Activated gamma-delta T cell treated with Interleukin-2 at 50 U/mL for 16 hours (primary cell): ENCODE measurements at regions not wholly inside any gene's neighbourhood (a gene's known extent, or its start where the extent isn't known, plus 50 kb on each side); places are given as distances from the start of the nearest gene placed in this dataset.
A peak's percentile ranks its signal among the peaks of the same experiment; 100 is the strongest.

Experiments
- DNase-seq: peaks from one replicate; pipeline ENCODE4 v3.0.0-alpha.2; 2020

DNA sequence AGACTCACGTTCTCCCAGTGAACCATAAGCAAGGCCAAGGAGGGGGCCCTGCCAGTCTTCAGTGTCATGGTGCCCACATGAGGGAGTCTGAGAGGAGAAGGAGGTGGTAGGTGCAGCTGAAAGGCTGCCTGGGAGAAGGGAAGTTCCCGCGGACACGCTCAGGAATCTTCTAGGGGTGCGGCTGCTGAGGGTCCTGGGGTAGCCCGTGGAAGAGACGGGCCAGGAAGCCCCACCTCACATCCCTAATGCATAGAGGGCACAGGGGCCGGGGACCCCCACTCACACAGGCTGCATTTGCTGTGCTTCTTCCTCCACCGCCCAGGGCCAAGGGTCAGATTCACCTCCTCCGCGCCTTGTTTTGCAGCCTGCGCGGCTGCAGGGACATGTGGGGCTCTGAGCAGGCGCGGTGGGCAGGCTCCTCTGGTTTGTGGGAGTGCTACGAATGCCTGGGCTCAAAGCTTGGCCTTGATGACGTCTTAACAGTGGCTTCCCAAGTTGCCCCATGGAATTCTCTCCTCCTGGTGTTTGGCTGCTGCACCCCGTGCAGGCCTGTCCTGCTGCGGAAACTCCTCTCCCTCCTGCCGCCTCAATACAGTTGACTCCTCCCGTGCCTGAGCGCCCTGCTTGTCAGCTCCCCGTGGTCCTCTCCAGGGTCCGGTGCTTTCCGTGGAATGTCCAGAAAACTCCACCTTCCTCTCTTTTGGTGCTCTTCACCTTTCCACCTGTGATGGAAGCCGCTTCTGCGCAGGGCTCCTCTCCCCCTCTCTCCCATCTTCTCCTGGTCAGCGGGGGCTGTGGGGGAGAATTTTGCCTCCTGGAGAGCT is 95.7 kb downstream of the VAPA start:
- no peak for DNase-seq

DNA sequence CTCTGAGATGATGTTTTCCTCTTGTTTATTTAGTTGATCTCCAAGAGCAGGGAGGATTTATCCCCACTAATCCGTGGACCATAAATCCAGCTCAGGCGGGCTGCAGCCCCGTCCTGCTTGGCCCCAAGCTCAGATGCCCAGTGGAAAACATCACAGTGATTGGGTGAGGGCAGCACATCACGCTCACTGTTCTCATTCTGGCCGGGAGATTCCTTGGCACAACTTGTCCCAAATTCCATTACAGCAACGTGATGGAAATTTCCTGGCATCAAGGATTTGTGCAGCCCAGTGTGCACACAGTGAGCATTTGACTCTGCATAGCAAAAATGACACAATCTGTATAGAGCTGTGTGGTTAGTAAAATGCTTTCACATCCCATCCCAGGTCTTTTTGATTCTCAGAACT is 96.8 kb downstream of the VAPA start:
- no peak for DNase-seq

DNA sequence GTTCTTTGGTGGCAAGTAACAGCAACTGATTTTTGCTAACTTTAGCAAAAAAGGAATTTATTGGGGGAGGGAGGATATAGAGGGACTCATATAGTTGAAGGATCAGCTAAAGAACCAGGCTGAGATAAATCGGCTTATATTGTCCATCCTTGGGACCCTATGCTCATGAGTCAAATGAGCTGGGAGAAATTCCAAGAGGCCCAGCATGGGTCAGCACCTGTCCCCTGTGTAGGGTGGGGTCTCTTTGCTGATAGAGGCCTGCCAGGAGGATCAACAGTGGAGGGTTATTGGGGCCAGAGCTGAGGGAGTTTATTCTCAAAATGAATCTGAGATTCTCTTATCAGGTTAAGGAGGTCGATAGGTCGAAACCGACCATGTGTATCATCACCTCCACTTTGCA is 97.2 kb downstream of the VAPA start:
- DNase-seq = no peak

DNA sequence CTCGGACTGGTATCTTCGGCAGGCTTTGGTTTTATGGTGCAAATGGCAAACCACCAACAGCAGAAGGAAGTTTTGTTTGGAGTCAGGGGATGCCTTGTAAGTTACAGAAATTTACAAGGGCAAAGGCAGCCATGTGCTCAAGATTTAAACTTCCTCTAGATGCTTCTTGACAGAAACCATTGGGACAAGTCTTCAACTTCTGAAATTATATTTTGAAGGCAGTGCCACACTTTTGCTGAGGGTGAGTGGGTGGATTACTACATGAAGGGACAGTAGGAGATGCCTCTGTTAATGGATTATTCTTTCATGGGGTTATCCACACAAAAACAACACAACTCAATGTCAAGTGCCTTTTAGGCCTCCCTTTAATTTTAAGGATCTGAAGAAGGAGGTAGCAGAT is 97.9 kb downstream of the VAPA start:
- DNase-seq = no peak

DNA sequence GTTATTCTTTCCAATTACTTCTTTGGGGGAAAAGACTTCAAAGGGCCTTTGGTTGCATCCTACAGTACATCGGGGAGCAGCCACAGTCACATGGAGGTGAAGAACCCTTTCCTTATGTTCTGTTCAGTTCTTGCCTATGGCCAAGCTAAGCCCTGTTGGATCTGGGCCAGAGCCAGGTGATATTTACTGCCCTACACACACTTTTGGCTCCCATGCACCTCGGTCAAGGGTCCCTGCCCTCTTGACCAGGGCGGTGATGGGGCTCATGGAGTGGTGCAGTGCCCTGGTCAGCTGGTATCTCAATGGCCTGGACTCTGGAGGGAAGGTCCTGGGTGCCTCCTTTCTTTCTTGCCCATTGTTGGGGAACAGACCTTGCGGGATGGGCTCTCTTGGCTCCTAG is 98.7 kb downstream of the VAPA start:
- no peak for DNase-seq

DNA sequence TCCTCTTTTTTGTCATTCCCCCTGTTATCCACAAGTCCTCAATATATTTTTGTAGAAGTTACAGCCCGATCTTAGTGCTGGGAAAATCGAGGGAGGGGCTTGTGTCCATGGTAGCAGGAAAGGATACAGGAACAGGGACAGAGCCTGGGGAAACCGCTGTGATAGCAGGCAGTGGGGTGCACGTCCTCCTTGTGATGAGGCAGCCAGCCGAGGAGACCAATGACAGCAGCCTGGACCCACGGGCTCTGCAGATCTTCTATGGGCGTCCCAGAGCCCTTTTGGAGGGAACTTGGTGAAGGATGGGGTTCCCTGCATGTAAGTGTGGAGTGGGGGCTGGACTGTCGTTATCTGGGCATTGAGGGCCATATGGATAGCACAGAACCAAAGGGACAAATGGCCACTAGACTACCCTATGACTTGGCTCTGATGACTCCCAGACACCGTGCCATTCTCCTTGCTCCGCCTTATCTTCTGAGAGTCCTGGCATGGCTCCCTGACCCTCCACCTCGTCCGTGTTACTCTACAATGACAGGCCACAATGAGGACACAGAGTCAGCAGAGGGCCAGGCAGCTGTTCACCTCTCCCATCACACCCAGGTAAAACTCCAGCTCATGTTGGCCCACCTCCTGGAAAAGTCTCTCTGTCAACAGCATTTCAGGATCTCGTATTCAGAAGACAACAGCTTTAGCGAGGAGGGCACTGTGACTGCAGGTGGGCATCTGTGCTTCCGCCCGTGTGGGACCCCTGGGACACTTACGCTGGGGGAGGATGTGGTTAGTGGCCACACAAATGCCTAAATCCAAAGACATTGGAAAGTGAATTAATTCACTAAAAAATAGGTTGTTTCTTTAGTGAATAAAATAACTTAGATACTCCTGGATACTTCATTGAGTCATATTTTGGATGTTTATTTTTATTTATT is 100.1 kb downstream of the VAPA start:
- no peak for DNase-seq

DNA sequence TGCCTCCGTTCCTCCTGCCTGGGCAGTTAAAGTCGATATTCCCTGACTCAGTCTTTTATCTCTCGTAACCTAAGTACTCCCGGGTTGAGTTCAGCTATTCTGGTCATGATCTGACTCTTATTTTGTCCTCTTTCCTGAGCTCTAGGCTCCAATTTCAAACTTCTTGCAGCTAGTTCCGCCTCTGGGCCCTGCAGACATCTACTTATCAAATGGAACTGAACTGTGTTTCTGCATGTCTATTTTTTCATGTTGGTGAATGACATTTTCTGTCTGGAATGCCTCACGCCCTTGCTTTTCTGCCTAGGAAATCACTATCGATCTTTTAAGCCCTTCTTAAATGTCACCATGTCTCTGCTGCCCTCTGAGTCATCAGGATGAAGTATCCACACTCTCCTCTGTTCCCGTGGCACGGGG is 101.5 kb downstream of the VAPA start:
- DNase-seq = no peak

DNA sequence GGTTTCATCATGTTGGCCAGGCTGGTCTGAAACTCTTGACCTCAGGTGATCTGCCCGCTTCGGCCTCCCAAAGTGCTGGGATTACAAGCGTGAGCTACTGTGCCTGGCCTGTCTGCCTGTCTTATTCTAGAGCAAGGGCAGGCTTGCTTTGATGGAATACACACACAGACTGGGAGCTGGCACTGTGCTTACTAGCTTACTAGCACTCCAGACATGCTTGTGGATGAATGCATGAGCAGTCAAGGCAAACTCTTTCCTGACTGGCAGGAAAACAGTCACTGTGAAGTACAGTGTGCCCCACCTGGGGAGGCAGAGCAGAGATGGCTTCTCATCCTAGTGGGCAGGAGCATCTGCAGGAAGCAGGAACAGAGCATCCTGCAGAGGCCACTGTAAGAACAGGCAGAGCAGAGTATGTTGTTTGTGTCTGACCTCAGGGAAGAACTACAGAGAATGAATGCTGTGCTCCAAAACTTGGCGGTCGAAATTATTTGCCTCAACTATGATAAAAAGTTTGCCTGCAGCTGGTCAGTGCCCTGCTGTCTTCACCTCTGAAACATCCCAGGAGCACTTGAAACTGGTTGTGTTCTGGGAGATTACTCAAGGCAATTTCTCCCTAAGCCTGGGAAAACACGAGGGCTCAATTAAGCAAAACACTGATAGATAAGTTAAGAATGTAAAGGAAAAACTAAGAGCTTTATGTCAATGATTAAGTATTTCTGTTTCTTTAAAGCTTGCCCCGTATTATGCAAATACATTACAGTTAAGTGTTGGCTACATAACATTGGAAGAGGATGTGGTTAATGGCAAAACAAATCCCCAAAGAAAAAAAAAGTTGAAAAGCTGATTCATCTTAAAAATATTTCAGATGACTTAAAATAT is 102.4 kb downstream of the VAPA start:
- DNase-seq = no peak

DNA sequence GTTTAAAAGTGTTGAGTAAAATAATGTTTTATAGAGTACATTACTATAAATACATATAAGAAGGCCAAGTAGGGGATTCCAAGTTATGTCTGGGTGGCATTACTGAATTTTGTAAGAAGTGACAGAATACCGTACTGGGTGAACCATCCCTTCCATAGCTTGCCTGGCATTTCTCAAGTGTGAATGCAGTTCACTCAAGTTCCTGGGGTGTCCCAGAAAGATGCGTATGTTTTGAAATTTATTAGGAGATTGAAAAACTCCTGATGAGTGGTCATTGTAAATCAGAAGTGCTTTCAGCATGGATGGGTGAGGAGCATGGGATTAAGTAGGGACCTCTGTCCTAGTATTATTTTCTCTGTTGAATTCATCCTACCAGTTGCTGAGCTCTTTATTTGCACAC is 103.2 kb downstream of the VAPA start:
- DNase-seq = no peak

DNA sequence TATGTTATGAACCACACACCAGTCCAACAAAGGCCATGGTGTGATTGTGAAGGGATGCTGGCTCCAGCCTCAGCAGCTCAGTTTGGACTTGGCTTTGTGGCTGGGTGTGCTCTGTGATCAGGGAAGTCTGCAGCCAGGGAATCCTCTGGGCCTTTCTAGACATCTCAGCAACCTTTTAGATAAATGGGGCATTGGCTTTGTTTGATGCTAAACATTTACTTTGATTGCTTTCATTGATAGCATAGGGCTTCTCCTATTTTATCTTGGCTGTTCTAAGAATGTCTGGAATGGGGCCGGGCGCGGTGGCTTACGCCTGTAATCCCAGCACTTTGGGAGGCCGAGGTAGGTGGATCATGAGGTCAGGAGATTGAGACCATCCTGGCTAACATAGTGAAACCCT is 104.5 kb downstream of the VAPA start:
- DNase-seq = no peak

DNA sequence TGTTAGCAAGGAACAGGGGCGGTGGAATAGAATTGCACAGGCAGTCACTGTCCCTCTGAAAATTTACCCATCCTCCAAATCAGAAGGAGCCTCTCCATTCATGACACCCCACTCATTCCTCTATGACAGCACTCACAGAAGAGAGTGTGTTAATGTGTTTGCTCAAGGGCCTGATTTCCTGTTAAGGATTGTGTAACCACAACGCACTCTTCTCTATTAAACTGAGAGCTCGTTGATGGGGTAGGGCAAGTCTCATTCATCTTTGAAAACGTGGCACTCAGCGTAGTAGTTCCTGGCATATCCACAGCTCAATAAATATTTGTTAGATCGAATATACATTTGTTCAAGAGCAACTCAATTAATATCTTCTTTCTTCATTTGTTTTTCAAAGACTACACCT is 106.4 kb downstream of the VAPA start:
- no peak for DNase-seq

DNA sequence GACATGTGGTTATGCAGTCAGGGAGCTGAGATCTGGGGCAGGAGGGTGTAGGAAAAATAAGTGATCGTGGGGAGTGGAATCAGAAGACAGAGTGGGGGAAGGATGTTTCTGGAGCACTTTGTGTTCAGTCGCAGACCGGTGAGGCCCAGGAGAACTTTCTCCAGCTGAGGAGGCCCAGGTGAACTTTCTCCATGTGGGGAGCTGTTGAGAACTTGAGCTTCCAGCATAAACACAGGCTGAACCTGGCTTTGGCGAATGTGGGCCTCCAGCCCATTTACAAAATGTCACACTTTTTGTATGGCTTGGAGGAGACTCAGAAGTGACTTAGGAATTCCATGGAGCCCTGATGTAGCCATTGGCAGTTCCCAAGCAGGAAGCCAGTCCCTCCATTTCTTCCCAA is 108.5 kb downstream of the VAPA start:
- DNase-seq = no peak

DNA sequence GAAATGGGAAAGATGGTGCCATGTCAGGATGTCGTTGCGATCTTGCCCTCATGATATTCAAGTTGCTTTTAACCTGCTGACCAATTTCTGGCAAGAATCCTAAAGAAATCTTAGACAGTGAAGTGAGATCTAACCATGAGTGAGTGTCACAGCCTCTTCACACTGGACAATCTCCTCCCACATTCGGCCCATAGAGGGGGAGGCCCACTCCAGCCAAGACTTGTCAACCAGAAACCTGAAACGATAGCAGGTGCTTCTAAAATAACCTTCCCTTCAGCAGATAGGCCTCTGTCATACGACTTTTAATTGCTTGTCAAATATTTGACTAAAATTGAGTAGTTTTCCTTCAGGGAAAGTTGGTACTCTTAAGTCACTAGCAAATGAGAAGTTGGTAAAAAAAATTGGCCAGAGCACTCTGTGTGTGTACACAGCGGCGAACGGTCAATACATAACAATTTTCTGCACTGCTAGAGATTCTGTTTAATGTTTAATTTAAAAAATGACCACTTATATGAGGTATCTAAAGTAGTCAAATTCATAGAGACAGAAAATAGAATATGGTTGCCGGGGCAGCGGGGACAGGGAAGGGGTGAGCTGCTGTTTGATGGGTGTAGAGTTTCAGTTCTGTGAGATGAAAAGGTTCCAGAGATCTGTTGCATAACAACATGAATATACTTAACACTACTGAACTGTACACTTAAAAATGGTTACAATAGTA is 110.2 kb downstream of the VAPA start:
- no peak for DNase-seq

DNA sequence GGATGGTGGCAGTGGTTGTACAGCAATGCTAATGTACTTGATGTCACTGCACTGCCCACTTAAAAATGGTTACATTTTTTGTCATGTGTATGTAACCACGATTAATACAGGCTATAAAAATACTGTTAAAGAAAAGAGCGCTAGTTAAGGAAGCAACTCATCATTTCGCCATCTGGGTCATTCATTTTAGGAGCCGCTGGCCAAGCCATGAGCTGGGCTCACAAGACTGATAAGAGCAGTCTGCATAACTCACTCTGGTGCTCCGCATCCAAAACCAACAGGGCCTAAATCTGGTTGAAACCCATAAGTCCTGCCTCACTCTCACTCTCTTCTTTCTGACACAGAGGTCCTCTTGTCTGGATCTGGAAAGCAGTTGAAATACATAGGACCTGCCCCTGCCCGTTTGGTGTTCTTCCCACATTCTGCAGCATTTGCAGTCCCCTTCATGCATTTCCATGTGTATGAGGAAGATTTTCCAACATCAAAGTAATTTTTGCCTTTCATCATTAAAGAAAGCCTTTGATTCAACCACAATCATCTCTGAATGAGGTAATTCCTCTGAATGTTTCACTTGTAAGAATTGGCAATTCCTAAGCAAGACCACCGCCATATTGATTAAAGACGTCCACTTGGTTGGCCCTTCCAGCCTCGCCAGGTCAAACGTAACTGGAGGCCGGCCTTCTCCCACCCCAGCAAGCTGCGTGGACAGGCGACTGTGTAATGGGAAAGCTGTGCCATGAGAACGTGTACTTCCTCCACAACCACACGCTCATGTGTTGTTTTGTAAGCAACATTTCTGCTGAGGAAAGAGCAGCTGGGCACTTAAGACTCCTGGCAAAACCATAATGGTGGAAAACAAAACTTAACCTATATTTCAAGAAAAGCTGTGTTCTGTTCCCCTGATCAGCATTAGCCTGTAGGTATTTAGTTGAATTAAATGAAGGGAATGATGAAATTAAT is 112.2 kb downstream of the VAPA start:
- DNase-seq = no peak

DNA sequence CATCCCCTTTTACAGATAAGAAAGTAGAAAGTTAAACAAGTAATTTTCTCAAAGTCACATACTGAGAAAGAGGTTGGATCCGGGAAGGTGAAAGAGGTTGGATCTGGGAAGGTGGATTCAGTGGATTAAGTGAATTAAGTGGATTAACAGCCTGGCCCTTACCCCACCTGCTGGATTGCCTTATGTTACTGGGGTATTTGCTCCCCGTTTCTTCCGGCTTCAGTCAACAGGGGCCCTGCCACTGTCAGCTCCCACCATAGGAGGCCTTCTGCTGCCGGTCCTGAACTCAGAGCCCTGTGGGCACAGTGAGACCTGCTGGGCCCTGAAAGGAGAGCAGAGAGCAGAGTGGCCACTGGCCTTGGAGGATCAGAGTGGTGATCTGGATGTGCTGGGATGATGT is 113.2 kb downstream of the VAPA start:
- DNase-seq = no peak

DNA sequence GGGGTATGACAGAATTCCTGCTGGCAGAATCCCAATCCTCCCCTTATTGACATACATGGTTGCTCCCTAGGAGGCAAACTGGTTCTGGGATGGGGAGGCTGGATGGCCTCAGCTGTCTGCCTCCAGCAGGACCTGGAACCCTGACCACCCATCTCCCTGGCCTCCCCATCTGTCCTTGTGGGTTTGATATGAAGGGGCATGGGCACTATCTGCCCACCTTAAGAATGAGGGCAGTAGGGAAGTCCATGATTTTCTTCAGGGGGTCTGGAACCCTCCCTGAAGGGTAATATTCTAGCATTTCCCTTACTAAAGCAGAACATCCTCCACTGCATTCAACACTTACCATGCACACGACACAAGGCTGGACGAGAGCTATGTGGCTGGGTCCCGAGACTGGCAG is 113.6 kb downstream of the VAPA start:
- no peak for DNase-seq

DNA sequence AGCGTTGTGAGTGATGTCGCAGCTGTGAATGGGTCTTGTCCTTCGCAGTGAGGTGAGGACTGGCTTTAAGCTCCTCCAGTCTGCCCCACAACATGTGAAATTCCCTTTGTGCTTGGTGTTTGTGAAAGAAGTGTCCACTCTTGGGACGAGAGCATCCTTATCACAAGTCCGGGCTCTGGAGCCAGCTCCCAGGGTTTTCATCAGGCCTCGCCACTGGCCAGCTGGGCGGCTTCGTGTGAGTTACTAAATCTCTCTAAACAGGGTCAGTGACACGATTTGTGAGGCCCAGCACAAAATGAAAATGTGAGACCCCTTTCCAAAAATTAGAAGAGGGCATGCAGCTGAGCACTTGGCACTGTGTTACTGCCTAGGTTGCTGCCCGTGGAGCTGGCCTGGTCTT is 115.9 kb downstream of the VAPA start:
- DNase-seq = no peak

DNA sequence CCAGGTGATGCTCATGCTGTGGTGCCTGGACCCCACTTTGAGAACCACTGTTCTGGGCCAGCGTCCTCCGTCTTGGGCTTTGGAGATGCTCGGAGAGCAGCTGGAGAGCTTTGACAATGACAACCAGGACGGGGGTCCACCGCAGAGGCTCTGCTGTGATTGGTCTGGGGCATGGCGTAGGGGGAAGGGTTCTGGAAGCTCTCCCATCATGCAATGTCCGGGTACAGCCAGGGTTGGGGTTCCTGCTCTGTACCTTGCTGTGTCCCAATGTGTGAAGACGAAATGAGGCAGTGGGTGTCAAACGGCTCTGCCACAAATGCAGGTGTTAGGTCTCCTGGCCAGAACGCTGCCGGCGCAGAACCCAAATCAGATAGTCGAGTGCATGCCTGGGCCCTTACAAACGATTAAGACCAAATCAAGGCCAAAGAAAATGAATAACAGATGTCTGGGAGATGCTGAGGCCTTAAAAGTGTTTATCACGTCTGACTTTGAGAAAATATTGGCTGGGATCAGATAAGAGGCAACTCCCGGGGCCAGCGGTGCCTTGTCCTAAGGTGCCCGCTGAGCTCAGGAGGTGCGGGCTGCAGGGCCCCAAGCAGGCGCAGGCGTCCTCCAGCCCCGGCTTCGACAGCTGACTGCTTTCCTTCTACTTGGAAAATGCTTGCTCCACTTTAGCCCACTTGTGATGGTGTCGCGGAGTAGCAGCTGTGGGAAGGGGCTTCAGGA is 117.2 kb downstream of the VAPA start:
- no peak for DNase-seq

DNA sequence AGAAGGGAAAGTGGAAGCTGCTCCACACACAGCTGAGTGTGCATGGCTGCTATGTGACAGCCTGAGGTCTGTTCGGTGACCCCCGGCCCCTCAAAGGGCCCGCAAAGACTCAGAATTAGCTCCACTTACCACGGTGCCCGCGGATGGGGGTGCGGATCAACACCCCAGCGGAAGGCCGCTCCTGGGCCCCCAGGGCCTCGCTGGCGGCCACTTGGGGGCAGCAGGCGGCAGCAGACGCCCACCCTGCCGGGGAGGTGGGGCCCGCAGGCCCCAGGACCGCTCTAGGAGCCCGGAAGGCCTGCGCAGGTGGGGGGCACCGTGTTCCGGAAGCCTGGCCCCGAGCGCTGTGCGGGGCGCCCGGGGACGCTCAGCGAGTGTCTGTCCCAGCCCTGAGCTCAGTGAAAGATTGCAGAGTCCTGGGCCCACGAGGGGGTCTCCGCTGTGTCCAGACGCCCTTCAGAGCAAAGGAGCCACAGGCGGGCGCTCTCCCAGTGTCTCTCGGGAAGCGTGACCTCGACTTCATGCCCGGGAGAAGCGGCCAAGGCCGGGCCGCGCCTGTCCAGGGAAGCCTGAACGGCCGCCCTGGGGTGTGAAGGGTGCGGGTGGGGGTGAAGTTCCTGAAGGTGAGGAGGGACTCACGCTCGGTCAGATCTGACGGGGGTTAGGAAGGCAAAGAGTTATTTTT is 118.7 kb downstream of the VAPA start:
- peak; percentile 53 for DNase-seq

DNA sequence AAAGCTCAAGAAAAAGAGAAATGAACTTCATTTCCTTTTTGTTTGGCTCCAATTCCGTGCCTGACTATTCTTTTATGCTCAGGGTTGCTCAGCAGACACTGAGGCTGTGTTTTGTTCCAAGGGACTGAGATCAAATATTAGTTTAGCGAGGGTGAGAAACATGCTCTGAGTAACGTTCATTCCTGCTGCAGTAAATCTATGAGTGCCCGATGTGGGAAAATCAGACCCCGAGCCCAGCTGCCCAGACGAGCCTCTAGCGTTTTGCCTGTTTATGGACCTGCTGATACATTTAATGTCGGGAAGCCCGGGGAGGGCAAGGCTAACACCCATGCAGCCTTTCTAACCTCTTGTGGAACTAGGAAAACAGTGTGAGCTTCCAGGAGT is 119.2 kb downstream of the VAPA start:
- no peak for DNase-seq
